NCI-H69 (cell line): ENCODE measurements at regions not wholly inside any gene's neighbourhood (a gene's known extent, or its start where the extent isn't known, plus 50 kb on each side); places are given as distances from the start of the nearest gene placed in this dataset.
"Not testable (repeated sequence)": the region's sequence is repeated elsewhere in the genome, so short reads cannot be mapped to it uniquely, and the experiment has no call there.

ENCODE experiments used
- DNase-seq: peaks from one replicate; lab custom pipeline; 2025; lab: John Stamatoyannopoulos, UW

DNA sequence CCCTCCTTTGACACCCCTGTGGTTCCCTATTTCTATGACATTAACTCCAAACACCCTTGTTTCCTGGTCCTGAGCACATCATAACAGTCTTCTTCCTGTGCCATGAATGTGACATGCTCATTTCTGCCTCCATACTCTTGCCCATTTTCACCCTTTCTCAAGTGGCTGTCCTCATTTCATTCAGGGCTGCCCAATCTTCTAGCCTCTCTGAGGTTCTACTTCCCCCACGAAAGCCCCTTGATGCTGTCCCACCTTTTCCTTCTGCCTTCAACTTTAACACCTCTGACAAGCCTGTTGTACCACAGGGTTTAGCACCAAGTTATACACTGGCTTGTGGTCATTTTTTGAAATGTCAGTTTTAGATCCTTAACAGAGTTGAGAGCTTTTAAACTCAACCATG is 136.2 kb upstream of the BOD1L1 start:
- no peak for DNase-seq

GRCh38 chr4:13765539-13765938 is 138.0 kb upstream of the BOD1L1 start:
- DNase-seq, result no peak

- no peak for DNase-seq
Observed at GRCh38 chr4:13766761-13767540, 139.4 kb upstream of the BOD1L1 start.

- DNase-seq, result no peak
Observed at GRCh38 chr4:13777341-13777740, 149.8 kb upstream of the BOD1L1 start.

DNA sequence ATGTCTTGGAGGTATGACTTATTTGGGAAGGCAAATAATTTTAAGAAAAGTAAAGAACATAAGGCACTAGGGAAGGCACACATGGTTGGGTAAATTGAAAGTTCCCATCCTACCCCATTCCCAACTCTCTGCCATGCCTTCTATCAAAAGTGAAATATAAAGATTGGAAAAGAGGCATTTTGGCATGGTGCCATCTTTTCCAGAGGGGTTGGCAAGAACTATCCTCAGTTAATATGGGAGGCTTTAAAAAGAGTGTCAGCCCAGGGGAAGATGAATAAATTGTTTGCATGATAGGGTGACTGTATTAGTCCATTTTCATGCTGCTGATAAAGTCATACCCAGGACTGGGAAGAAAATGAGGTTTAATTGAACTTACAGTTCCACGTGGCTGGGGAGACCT is 150.8 kb upstream of the BOD1L1 start:
- DNase-seq, result no peak

DNA sequence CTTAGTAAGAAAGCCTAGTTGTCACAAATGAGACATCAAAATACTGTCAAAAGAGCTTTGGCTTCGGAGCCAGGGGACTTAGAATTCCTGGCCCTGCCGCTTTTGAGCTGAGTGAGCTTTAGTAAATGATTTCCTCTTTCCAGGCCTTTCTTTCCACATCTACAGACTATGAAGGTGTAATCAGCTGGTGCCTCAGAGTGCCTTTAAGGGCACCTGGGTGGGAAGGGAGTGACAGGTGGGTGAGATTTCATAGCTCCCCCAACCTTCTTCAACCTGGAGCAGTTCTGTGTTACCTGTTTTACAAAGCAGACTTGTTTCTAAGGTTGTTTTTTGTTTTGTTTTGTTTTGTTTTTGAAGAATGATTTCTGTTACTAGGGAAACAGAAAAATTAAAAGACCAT is 154.7 kb upstream of the BOD1L1 start:
- DNase-seq, result no peak

GRCh38 chr4:13783800-13784411 is 156.4 kb upstream of the BOD1L1 start:
- no peak for DNase-seq

- no peak for DNase-seq
Observed at GRCh38 chr4:13793020-13793710, 165.6 kb upstream of the BOD1L1 start.

DNA sequence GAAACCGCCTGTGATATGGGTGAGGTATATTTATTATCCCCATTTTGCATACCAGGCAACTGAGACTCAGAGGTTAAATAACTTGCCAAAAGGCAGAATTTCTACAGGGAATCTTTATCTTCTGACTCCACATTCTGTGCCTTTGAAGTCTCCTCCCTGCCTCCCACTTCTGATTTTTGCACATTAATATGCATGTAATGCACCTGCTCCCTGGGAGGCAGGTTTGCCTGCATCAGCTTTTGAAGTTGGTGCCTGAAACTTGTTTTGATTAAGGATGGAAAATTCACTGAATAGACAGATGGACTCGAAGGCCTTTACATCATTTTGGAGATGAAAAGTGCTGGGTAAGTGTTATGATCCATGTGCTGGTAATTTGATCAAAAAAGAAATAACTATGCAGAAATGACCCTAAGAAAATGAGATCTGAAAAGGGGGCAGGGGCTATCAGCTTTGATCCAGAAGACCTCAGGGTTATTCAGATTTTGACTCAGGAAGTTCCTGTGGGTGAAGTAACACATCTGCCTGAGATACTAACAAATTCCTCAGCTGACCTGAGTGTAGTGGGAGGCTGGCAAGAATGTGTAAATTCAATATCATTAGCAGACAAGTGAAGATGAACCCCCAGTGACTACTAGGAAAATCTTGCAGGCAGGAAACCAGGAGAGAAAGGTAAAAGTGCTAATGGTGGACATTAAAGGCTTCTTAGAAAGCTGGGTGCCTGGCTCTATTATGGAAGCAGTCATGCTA is 167.5 kb upstream of the BOD1L1 start:
- no peak for DNase-seq

- no peak for DNase-seq
Observed at GRCh38 chr4:13797061-13797460, 169.5 kb upstream of the BOD1L1 start.

DNA sequence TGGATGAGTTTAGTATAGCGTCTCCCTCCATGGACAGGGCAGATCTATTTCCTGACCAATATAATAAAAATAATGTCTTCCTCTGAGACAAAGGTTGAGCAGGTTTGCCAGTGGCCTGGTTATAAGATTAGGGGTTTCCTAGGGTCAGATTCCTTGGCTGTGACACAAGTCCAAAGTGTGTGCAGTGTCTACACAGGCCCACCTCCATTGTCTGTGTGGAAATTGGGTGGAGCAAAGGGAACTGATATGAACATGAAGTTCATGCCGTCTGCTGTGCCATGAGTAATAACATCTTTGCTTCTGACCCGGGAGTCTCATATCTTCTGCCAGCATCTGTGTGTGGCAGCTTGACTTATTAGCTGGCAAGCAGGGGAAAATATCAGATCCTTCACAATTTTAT is 187.7 kb upstream of the BOD1L1 start:
- no peak for DNase-seq

DNA sequence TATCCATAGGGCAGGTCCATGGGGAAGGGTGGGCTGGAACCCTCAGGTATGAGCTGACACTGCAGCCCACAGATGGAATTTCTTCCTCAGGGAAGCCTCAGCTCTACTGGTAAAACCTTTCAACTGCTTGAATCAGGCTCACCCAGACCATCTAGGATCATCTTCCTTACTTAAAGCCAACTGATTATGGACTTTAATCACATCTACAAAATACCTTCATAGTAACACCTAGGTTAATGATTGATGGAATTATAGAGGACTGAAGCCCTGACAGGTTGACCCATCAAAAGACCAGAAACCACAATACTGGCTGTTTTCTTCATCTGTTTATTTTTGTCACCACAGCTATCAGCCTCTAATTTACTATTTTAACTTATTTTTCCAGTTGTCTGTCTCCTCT is 188.9 kb upstream of the BOD1L1 start:
- no peak for DNase-seq

DNA sequence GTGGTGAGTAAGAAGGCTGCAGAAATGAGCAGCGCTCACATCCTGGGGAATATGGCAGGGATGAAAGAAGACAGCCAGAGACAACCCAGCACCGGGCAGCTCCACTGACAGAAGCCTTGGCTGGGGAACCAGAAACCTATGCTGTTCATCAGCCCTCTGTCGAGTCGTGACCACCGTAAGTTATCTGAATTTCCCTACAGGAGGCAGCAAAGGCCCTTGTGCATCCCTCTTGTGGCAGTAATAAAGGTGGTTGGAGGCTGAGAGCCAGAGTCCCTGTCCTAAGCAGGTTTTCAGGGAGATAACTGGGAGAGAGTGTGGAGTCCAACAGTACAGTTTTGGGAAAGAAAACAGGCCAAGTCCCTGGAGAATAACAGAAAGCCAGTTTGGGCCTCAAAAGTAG is 194.0 kb upstream of the BOD1L1 start:
- no peak for DNase-seq

- DNase-seq, result not testable (repeated sequence)
Observed at GRCh38 chr4:13825822-13826221, 198.3 kb upstream of the BOD1L1 start.

- DNase-seq, result no peak
Observed at GRCh38 chr4:13829457-13829856, 201.9 kb upstream of the BOD1L1 start.

GRCh38 chr4:13830449-13830848 is 202.9 kb upstream of the BOD1L1 start:
- DNase-seq, result peak; percentile 23

DNA sequence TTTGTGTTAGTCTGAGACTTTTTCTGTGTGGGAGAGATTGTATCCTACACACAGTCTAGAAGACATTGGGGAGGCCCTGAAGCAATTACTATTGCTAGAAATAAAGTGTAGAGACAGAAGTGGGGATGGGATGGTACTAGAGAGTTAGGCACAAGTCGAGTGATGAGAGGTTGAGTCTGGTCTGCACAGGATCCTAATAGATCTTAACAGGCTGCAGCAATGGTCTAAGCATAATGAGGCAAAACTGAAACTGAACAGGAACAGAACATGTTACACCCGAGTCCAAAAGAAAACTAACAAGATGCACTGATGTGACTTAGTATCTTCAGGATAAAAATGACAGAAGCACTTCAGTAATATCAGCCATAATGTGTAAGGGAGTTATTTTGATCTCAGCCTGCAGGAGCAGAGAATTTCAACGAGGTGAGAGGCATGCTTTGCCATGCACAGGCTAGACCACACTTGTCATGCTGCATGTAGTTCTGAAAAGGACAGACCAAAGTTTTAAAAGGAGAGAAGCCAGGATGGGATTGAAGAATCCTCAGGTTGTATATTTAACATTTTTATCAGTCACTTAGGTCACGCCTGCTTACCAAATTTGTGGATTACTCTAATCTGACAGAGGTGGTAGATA is 205.8 kb upstream of the BOD1L1 start:
- no peak for DNase-seq

DNA sequence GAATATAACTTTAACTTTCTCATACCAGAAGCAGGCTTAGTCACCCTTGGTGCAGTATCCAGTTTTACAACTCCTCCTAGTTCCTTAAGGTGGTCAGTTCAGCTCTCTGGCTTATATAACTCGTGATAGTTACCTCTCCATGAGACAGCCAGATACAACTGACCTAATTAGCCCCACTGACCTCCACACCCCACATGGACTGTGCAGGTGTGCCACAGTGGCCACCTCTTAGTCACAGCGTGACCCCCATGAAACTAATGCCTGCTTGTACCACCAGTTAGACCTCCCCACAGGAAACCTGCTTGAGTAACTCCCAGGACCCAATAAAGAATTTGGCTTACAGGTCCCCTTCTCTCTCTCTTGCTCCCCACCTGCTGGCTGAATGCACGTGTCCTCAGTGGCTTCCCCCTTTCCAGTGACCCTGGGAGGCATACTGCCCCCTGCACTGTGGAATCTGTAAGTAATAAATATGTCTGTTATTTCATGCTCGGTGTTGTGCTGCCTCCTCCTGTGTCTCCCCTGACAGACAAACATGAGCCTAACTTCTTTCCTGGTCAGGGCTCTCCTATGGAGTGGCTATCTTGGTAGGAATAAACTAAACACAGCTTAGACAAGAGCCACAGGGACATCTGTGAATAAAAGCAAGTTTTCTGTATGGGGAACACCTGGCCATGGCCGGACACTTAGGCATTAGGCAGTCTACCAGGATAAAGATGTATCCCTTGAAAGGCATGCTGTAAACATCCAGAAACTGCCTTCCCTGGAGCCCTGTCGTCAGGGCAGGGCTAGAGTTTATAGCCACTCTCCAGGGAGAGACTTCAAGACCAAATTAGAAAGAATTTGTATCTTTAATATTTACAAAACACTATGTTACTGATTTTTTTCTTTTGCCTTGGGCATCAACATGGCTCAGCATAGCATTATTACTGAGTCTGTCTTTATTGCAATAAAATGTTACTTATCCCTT is 209.7 kb upstream of the BOD1L1 start:
- DNase-seq, result no peak

DNA sequence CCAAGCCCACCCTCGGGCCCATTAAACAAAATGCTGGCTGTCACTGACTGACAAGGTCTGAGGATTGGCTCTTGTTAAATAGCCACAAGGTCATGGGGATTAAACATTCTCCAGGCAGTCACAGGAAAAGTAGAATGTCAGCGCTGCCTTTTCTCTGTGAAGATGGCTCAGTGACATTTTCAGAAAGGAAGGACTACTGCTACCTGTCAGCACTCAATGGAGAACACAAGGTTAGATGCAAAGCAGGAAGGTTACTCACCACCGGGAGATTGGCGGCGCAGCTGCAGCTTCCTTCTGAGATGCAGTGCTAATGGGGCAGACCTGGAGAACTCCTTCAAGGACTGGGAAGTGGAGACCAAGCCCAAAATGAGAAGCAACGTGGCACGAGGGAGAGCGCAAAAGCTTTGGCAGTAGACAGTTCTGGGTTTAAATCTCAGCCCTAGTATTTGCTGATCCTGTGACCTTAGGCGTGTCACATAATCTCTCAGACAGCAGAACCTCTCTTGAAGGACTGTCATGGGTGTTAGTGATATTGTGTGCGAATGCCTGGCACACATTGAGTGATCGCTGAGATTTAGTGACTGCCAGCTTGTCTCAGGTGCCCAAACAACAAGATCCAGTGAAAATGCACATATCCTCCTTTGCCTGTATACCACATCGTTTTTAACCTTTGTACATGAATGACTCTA is 213.1 kb upstream of the BOD1L1 start:
- no peak for DNase-seq

DNA sequence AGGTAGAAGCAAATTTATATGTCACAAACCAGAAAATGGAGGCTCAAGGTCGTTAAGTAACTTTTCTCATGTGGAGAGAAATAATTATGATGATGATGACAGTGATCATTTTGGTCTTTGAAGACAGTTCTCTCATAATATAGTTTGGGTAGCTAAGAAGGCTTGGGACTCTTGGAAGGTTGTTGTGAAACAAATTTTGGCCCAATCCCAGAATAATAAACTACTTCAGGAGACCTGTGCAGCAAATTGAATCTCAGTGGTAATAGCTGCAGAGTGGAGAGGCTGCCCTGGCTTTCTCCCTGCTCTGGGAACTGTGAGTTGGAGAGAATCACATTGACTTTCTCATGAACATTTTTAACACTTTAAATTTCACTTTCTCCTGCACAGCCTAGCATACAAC is 217.2 kb upstream of the BOD1L1 start:
- no peak for DNase-seq
